Pulmonary artery endothelial cell (primary cell): ENCODE measurements at regions not wholly inside any gene's neighbourhood (a gene's known extent, or its start where the extent isn't known, plus 50 kb on each side); places are given as distances from the start of the nearest gene placed in this dataset.
"Not testable (repeated sequence)": the region's sequence is repeated elsewhere in the genome, so short reads cannot be mapped to it uniquely, and the experiment has no call there.

Experiments used
- DNase-seq: peaks from one replicate; pipeline ENCODE4 v3.0.0-alpha.2; 2011; ENCODE audit warnings: low read depth, low spot score

DNA sequence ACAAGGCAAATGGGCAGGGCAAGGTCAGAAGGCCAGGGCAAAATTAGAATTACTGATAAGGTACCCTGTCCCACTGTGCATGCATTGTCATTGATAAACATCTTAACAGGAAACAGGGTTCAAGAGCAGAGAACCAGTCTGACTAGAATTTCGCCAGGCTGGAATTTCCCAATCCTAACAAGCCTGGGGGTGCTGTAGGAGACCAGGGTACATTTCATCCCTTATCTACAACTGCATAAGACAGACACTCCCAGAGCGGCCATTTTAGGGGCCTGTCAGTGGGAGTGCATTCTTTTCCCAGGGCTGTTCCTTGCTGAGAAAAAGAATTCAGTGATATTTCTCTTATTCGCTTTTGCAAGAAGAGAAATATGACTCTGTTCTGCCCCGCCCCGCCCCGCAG is 218.7 kb upstream of the RASA1 start:
- DNase-seq: not testable (repeated sequence)

DNA sequence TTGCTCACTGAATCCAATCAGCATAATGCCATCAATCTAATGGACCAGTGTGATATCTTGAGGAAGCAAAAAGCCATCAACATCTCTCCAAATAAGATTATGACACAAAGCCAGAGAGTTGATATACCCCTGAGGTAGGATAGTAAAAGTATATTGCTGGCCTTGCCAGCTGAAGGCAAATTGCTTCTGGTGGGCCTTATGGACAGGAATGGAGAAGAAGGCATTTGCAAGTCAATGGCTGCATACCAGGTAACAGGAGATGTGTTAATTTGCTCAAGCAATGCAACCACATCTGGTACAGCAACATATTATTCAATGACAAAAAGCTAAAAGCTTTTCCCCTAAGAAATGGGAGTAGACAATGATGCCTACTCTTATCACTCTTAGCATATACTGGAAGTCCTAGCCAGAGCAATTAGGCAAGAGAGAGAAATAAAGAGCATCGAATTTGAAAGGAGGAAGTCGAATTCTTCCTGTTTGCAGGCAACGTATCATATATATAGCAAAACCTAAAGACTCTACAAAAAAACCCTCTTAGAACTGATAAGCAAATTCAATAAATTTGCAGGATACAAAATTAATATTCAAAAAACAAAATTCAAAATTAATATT is 216.1 kb upstream of the RASA1 start:
- no peak for DNase-seq

DNA sequence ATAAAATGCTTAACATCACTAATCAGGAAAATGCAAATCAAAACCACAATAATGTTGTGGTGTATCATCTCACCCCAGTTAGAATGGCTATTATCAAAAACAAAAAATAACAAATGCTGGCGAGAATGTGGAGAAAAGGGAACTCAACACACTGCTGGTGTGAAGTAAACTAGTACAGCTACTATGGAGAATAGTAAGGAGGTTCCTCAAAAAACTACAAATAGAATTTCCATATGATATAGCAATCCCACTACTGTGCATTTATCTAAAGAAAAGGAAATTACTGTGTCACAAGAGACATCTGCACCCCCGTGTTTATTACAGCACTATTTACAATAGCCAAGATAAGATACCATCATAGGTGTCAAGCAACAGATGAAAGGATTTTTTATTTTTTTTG is 214.5 kb upstream of the RASA1 start:
- no peak for DNase-seq

GRCh38 chr5:87054821-87055220 is 212.9 kb upstream of the RASA1 start:
- DNase-seq: no peak

DNA sequence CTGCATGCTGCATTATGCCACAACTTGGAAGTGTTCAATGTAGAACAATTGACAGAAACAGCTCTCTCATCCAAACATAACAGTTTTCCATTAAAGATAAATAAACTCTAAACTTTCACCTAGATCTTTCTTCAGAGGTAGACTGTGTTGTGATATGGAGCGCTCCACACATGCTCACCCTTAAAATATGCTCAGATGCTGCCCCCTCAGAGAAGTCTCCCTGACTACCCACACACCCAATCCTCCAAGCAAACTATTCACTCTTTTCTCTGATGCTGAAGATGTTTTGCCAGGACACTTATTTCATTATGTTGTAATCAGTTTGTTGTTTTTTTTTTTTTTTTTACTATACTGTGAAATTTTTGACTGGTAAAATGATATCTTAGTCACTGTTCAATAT is 206.6 kb upstream of the RASA1 start:
- DNase-seq: no peak

DNA sequence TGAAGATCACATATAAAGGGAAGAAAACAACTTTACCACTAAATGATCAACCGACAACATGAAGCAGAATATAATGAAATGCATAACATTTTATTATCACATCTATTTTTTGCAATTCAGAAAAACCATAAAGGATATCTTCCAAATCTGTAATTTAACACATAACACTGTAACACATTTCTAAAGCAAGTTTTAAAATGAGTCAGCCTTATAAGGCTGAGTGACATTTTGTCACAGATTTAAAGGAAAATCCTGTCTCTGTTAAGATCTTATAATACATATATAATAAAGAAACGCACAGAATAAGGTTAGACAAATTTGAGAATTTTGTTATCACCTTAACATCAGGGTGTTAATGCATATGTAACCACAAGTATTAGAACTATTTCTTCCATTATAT is 198.4 kb upstream of the RASA1 start:
- DNase-seq: no peak

- peak; percentile 19 for DNase-seq
These were observed 197.6 kb upstream of the RASA1 start for GRCh38 chr5:87069974-87070608.

GRCh38 chr5:87074072-87074471 is 193.6 kb upstream of the RASA1 start:
- DNase-seq: no peak

DNA sequence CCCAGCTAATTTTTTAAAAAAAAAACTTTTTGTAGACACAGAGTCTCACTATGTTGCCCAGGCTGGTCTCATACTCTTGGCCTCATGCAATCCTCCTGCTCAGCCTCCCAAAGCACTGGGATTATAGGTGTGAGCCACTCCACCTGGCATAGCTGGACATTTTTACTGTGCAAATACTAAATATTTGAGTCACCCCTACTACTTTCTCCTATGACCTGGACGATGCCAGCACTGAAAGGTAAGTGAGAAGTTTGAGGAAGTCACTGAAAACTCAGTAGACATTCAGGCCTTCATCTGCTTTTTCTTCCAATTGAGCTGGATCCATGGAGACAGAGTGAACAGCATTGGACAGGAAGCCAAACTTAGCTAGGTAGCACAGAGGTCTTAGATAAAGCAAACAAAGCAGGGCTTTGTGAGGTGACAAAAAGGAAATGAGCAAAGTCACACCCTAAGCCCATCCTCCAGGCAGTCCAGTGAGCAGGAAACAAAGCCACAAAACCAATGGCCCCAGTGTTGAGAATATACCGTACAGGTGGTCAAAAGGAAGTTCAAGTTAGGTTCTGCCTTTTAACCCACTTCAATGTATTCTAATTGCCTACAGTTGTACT is 192.6 kb upstream of the RASA1 start:
- DNase-seq: no peak

GRCh38 chr5:87076411-87076810 is 191.3 kb upstream of the RASA1 start:
- no peak for DNase-seq

DNA sequence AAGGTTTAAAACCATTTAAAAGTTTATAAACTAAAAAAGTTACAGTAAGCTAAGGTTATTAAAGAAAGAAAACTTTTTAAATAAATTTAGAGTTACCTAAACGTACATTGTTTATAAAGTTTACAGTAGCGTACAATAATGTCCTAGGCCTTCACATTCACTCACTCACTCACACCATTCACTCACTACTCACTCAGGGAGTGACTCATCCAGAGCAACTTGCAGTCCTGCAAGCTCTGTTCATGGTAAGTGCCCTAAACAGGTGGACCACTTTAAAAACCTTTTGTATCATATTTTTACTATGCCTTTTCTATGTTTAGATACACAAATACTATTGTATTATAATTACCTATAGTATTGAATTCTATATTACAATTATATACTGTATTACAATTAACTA is 190.8 kb upstream of the RASA1 start:
- DNase-seq: no peak

DNA sequence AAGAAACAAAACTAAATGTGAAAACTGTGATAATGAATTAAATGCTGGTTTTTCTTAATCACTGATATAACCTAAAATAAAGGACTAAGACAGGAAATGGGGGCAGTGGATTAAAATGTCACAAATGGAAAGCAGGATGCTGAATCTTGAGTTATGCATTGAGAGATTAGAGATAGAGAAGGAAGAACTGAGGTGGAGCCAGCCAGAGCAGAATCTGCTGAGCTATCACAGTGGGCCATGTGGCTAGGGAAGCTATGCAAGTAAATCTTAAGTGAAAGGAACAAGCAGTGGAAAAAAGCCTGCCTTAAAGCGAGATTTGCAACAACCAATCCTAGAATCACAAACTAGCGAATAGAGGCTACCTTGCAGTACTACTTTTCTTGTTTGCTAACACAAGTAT is 188.5 kb upstream of the RASA1 start:
- DNase-seq: no peak

DNA sequence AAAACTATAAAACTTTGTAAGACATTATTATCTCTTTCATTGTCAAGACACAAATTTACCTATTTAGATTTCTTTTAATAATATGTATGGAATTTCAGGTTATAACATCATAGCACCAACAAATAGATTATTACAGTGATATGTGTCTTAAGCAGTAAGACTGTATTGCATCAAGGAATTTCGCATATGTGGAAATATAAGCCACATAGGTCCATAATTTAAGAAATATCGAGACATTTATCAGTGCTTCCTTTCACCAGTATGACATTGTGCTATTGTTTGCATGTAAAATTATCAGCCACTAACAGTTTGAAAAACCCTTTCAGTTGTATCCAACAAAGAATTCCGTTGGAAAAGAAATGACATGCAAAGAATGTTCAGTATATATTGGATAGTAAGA is 186.7 kb upstream of the RASA1 start:
- DNase-seq: no peak

DNA sequence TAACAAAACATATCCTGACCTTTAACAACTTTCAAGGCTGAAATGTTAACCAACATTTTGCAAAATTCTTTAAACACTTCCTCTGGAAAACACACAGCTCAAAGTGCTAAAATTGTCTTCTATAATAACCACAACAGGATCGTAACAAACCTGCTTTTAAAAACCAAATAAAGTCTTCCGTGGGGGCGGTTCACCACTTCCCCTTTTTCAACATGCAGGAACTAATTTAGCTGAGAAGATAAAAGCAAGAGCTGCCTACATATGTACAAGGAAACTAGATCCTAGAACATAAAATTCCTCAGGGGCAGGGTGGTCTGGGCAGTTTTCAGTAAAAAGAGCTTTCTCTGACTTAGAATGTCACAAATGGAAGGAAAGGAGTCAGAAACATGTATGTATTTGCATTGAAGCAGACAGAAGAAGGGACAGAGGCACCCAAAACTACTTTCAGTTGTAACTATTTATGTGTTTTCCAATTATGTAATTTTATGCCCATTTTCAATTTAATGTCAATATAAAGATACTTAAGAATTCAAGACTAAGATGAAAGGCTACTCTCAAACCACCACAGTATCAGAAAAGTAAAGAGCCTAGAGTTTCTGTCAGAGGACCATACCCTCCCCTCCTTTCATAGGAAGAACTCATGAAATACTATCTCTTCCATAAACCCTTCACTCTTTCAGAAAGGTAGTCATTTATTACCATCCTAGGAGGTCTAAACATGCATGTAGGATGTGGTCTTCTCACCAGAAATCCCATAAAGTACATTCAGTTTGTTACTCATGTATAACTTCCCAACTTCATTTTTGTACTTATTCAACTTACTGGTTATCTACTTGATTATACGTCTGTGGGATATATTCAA is 185.9 kb upstream of the RASA1 start:
- DNase-seq: no peak

- no peak for DNase-seq
These were observed 173.3 kb upstream of the RASA1 start for GRCh38 chr5:87094347-87094746.

GRCh38 chr5:87094833-87095232 is 172.8 kb upstream of the RASA1 start:
- DNase-seq: no peak

DNA sequence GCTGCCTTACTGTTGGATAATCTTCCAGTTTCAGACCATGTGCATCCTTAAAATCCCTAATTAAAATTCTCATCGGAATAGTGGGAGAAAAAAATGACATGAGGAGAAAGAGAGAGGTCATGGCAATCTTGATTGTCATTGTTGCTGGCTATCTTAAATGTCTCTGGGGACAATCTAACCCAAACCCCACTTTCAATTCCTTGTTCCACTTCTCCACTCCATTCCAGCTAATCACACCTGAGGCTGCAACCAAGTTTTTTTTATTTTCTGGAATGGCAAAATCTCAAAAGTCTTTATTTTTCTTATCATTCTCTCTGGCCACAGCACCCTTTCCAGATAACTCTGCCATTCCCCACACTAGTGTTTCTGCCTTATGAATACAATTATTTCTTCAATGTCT is 171.9 kb upstream of the RASA1 start:
- no peak for DNase-seq

- DNase-seq: no peak
These were observed 170.0 kb upstream of the RASA1 start for GRCh38 chr5:87097664-87098063.

DNA sequence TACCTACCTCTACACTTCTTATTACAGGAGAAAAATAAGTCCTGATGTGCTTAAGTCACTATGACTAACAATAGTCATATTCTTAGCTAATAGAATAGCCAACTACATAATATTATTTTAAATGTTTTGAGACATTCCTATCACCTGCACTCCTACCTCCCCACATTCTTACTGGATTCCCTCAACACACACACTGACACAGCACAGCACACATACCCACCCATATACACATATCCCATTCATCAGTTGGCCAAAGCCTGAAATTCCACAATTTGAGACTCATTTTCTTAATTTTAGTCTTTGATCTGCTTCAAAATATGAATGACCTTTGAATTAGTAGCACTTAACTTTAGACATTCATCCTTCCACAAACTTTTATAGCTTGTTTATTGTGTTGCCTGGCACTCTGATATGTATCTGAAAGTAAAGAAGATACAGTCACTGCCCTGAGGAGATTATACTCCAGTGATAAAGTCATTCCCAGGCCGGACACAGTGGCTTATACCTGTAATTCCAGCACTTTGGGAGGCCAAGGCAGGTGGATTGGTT is 168.3 kb upstream of the RASA1 start:
- DNase-seq: no peak

DNA sequence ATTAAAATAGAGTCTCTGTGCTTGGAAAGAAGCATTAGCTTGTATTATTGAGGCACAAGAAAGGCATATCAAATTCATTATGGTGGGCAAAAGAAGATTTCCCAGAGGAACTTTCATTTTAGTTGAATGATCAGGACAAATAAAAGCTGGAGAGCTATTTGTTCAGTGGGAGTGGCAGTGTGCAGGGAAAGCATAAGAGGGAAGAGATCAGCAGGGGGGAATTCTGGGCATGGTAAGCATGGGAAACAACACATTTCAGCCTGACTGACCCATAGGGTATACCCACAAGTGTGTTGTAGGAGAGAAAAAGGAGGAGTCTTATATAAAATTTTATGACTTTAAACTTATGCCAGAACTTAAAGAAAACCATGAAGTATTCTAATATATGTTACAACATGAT is 167.7 kb upstream of the RASA1 start:
- DNase-seq: no peak

DNA sequence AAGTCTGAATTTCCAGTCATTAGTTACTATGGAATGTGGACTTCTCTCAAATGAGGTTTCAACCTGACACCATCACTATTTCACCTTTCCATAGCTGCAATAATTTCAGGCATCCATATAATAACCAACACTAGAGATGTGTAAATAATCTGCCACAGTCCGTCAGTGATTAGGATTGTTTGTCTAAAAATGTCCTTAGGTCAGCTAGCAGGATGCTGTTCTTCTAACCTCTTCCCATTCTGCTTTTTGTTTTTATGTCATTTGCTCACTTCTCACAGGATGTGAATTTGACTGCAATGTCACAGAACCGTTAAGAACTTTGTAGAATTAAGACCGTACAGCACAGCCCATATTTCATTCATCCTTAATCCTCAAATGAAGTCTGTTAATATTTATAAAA is 166.4 kb upstream of the RASA1 start:
- DNase-seq: no peak

DNA sequence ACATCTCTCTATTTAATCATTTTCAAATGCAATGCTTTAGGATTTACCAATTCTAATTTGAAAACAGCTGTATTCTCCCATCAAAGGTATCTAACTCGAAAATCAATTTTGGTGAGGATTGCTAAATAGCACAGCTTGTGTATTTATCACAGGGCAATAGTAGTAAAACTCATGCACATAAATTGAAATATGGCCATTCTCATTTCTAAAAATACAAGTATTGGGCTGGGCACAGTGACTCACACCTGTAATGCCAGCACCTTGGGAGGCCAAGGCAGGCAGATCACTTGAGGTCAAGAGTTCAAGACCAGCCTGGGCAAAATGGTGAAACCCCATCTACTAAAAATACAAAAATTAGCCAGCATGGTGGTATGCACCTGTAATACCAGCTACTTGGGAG is 164.8 kb upstream of the RASA1 start:
- no peak for DNase-seq
